Upper lobe of right lung (tissue), 1 donor: ENCODE measurements at regions not wholly inside any gene's neighbourhood (a gene's known extent, or its start where the extent isn't known, plus 50 kb on each side); places are given as distances from the start of the nearest gene placed in this dataset.

Experiments
- ATAC-seq: fragments of 200-7000 bp; cut with Tn5 transposase; one replicate; pipeline ENCODE4 v1.9.1; 2020; ENCODE audit warnings: mild to moderate bottlenecking, moderate library complexity
- DNase-seq: peaks from one replicate; pipeline ENCODE4 v3.0.0-alpha.2; 2020
- H3K27ac ChIP-seq: fragments of 200-600 bp; one replicate; pipeline ENCODE4 v1.8.0; 2022
- H3K27me3 ChIP-seq: fragments of 200-600 bp; one replicate; pipeline ENCODE4 v1.8.0; 2022; ENCODE audit warnings: mild to moderate bottlenecking
- H3K36me3 ChIP-seq: fragments of 200-600 bp; one replicate; pipeline ENCODE4 v1.8.0; 2022
- H3K4me1 ChIP-seq: fragments of 200-600 bp; one replicate; pipeline ENCODE4 v1.8.0; 2022
- H3K4me3 ChIP-seq: fragments of 200-600 bp; one replicate; pipeline ENCODE4 v1.8.0; 2022; ENCODE audit warnings: mild to moderate bottlenecking
- H3K9me3 ChIP-seq: fragments of 200-600 bp; one replicate; pipeline ENCODE4 v1.8.0; 2022
- intact Hi-C: fragments of 100-400 bp; cut with DNase I; formaldehyde crosslinking; loops from one replicate; pipeline ENCODE4 v1.11.0; 2022
- TF ChIP-seq, protein P1 (sequence below): fragments of 200-600 bp; IDR thresholded peaks from one replicate; pipeline ENCODE4 v1.8.0; 2022; ENCODE audit warnings: antibody characterized with exemption
- donor health status: DM: no; HTN: yes; CAD: no; lungs with severe emphysema.

DNA sequence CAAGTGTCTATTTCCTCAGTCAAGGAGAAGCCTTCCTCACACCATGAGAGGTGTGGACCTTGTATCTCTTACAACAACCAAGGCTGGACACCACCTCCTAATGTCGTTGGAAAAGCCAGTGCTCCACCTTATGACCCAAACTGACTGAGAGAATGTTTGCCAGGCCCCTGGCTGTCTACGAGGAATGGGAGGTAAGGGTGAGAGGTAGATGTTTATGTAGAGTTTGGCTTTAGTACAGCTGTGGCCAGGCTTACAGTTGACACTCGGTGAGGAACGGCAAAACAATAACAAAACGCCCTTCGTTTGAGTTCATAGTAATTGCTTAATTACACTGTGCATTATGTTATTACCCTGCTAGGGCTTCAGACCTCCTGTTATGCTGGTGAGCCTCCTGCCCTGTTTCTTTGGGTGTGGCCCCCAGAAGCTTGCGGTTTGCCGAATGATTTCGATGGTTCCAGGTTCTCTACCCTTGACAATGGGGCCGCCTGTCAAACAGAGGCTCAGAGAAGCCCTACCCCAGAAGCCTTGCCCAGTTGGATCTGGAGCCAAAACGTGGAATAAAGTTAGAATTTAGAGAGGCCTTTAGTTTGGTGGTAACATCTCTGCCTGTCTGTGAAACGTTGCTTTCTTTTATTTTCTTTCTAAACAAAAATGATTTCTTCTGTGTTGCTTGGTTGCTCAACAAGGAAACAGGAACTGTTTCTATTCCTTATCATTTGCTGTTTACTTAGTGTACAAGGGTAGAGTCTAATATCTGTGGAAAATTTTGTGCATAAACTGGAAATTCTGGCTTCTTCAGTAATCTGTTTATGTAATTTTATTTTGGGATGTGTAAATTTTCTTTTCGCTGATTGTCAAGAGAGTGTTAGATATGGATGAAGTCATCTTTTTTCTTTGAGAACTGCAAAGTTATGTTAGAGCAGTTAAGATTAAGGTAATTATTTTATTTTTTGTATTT lies 60.4 kb upstream of the FOXQ1 start:
- TF ChIP-seq, protein P1, sequence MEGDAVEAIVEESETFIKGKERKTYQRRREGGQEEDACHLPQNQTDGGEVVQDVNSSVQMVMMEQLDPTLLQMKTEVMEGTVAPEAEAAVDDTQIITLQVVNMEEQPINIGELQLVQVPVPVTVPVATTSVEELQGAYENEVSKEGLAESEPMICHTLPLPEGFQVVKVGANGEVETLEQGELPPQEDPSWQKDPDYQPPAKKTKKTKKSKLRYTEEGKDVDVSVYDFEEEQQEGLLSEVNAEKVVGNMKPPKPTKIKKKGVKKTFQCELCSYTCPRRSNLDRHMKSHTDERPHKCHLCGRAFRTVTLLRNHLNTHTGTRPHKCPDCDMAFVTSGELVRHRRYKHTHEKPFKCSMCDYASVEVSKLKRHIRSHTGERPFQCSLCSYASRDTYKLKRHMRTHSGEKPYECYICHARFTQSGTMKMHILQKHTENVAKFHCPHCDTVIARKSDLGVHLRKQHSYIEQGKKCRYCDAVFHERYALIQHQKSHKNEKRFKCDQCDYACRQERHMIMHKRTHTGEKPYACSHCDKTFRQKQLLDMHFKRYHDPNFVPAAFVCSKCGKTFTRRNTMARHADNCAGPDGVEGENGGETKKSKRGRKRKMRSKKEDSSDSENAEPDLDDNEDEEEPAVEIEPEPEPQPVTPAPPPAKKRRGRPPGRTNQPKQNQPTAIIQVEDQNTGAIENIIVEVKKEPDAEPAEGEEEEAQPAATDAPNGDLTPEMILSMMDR, result no peak
- intact Hi-C loops, result no loop called here

DNA sequence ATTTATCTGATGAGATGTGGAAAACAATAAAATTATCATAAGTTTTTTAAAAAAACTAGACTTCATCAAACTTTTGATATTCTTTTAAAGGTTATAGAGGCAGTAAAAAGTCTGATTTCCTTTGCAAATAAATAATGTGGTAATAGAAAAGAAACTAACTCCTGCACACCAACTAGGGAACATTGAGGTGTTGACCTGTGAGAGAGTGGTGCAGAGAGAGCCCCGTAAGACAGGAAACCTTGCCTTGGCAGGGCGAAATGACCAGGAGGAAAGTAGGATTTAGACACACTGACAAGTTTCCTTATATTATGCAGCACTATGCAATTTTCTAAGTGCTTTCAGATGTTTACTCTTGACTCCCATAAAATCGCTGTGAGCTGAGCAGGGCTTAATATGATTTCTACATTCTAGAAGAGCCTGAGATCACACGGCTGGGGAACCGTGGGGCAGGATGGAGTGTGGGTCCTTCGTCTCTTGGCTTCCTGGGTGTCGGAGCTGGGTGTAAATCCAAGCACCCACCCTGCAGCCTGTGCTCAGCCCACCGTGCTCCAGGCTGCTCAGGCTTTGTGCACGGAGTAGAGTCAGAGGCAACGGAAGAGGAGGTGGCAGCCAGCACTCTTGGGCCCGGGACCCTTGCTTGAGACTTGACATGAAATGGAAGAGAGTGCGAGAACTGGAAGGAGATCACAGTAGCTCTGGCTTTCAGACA lies 61.3 kb upstream of the FOXQ1 start:
- intact Hi-C loops, result no loop called here
- no peaks in the 10 kb centered on the region for H3K36me3 ChIP-seq
- ATAC-seq (no peak), DNase-seq (no peak)
- H3K9me3 ChIP-seq, result no peaks in the 10 kb centered on the region
- TF ChIP-seq, protein P1, result no peak
- no peaks in the 10 kb centered on the region for H3K27me3 ChIP-seq
- no peak overlapping the region for H3K27ac ChIP-seq
- H3K4me1 ChIP-seq, result no peaks in the 10 kb centered on the region
- H3K4me3 ChIP-seq, result no peak overlapping the region

More for the DNA sequence above, 60.4 kb upstream of the FOXQ1 start:
- no peaks in the 10 kb centered on the region for H3K36me3 ChIP-seq
- no peaks in the 10 kb centered on the region for H3K4me1 ChIP-seq
- H3K27ac ChIP-seq, result no peak overlapping the region
- H3K27me3 ChIP-seq, result no peaks in the 10 kb centered on the region
- no peaks in the 10 kb centered on the region for H3K9me3 ChIP-seq
- no peak overlapping the region for H3K4me3 ChIP-seq
- DNase-seq, result no peak
- ATAC-seq, result no peak

DNA sequence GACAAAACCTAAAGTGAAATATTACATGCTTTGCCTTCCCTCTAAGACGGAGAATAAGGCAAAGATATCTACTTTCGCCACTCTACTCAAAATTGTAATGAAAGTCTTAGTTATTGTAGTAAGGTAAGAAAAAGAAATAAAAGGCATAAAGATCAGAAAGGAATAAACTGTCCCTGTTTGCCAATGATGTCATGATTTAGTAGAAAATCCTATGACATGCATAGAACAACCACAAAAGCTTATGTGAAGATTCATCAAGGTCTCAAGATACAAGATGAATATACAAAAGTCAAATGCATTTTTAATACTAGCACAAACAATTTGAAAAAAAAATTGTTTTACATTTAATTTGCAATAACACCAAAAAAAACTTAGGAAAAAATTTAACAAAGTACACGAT lies 64.0 kb upstream of the FOXQ1 start:
- intact Hi-C loops, result no loop called here
- Histone ChIP-seq H3K4me3 (no peak overlapping the region), H3K27ac (no peak overlapping the region), H3K4me1 (no peaks in the 10 kb centered on the region), H3K27me3 (no peaks in the 10 kb centered on the region), H3K9me3 (no peaks in the 10 kb centered on the region), H3K36me3 (no peaks in the 10 kb centered on the region)
- DNase-seq (no peak), ATAC-seq (no peak)
- TF ChIP-seq, protein P1, result no peak

DNA sequence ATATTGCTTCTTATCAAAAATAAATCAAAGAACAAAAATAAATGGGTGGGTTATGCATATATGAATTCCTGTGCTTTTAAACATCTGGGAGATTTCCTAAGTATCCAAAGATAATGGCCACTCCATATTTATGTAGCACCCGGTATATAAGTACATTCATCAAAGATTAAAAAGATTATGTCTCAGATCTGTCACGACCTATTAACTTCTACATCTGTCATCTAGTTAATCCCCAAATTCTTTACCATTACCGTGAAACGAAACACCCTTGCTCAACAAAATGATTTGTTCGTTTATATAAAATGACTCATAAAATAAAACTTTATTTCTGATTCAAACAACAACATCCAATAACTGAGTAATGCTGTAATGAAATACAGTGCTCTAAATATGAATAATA lies 64.8 kb upstream of the FOXQ1 start:
- H3K4me3 ChIP-seq, result no peak overlapping the region
- H3K36me3 ChIP-seq, result no peaks in the 10 kb centered on the region
- intact Hi-C loops, result no loop called here
- no peaks in the 10 kb centered on the region for H3K27me3 ChIP-seq
- DNase-seq (no peak), ATAC-seq (no peak)
- no peaks in the 10 kb centered on the region for H3K9me3 ChIP-seq
- H3K4me1 ChIP-seq, result no peaks in the 10 kb centered on the region
- H3K27ac ChIP-seq, result no peak overlapping the region
- TF ChIP-seq, protein P1, result no peak

DNA sequence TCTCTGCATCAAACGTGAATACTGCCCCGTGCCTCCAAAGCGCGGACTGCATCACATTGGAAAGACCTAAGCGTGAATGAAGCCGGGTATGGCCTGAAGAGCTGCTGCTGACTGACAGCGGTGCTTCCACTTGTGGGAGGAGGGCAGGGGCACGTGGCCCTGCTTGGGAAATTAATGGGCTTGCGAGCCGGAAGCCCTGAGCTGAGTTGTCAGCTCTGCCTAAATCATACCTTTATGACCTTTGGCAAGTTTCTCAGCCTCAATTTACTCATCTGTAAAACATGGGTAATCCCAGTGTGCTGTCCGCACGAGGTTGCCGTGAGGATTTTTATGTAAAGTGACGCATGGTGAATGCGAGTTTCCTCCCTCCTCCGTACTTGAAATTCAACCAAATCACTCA lies 67.0 kb upstream of the FOXQ1 start:
- H3K9me3 ChIP-seq, result no peaks in the 10 kb centered on the region
- ATAC-seq (no peak), DNase-seq (no peak)
- no peaks in the 10 kb centered on the region for H3K27me3 ChIP-seq
- TF ChIP-seq, protein P1, result no peak
- H3K27ac ChIP-seq, result no peak overlapping the region
- intact Hi-C loops, result no loop called here
- no peaks in the 10 kb centered on the region for H3K36me3 ChIP-seq
- H3K4me3 ChIP-seq, result no peak overlapping the region
- H3K4me1 ChIP-seq, result no peaks in the 10 kb centered on the region
